GM21423 (cell line): ENCODE measurements at regions not wholly inside any gene's neighbourhood (a gene's known extent, or its start where the extent isn't known, plus 50 kb on each side); places are given as distances from the start of the nearest gene placed in this dataset.

ENCODE experiments used
- ATAC-seq: cut with Tn5 transposase; IDR thresholded peaks from one replicate; pipeline ENCODE4 v1.9.1; 2021; ENCODE audit warnings: mild to moderate bottlenecking, moderate library complexity; ENCODE audit not compliant: unreplicated experiment

GRCh38 chr13:44089452-44089851 lies 209.7 kb downstream of the LACC1 start:
- ATAC-seq: no peak

- ATAC-seq: no peak
Measured at GRCh38 chr13:44092078-44092970, 212.6 kb downstream of the LACC1 start.

- no peak for ATAC-seq
Measured at GRCh38 chr13:44093607-44094564, 214.2 kb downstream of the LACC1 start.

GRCh38 chr13:44096901-44097300 lies 217.2 kb downstream of the LACC1 start:
- ATAC-seq: no peak

- no peak for ATAC-seq
Measured at GRCh38 chr13:44098559-44098958, 218.9 kb downstream of the LACC1 start.

GRCh38 chr13:44101347-44102083 lies 221.8 kb downstream of the LACC1 start:
- ATAC-seq: no peak

- ATAC-seq: no peak
Measured at GRCh38 chr13:44103429-44104196, 223.9 kb downstream of the LACC1 start.

GRCh38 chr13:44104197-44104490 lies 224.4 kb downstream of the LACC1 start:
- ATAC-seq: no peak

GRCh38 chr13:44104969-44105368 lies 225.3 kb downstream of the LACC1 start:
- no peak for ATAC-seq

- ATAC-seq: no peak
Measured at GRCh38 chr13:44106266-44107152, 226.8 kb downstream of the LACC1 start.

GRCh38 chr13:44107357-44108121 lies 227.8 kb downstream of the LACC1 start:
- ATAC-seq: no peak

GRCh38 chr13:44108331-44108858 lies 228.7 kb downstream of the LACC1 start:
- no peak for ATAC-seq

GRCh38 chr13:44110091-44110621 lies 230.5 kb downstream of the LACC1 start:
- no peak for ATAC-seq

GRCh38 chr13:44111701-44112100 lies 232.0 kb downstream of the LACC1 start:
- ATAC-seq: no peak

GRCh38 chr13:44112700-44113329 lies 233.1 kb downstream of the LACC1 start:
- ATAC-seq: no peak

GRCh38 chr13:44116562-44117332 lies 237.0 kb downstream of the LACC1 start:
- ATAC-seq: no peak

GRCh38 chr13:44117351-44117750 lies 237.6 kb downstream of the LACC1 start:
- no peak for ATAC-seq
